Retinal pigment epithelial cell (primary cell): ENCODE measurements at regions not wholly inside any gene's neighbourhood (a gene's known extent, or its start where the extent isn't known, plus 50 kb on each side); places are given as distances from the start of the nearest gene placed in this dataset.

Experiments used
- DNase-seq: peaks from one replicate; pipeline ENCODE4 v3.0.0-alpha.2; 2010; ENCODE audit warnings: low read depth
- H3K4me3 ChIP-seq: 2 replicates; pipeline ENCODE4 v1.5.1; 2011; ENCODE audit warnings: mild to moderate bottlenecking, low read length, control low read depth, moderate library complexity
- CTCF ChIP-seq: conservative IDR thresholded peaks from 2 replicates; pipeline ENCODE4 v1.5.1; 2011; ENCODE audit warnings: low read depth, low read length, control low read depth, inconsistent platforms

- TF ChIP-seq CTCF, result peak; percentile 30
- no peak overlapping the region for H3K4me3 ChIP-seq
- DNase-seq, result no peak
These were observed 405.4 kb upstream of the CPEB2 start for GRCh38 chr4:14596904-14597303.

- TF ChIP-seq CTCF, result no peak
- no peak overlapping the region for H3K4me3 ChIP-seq
- DNase-seq, result no peak
These were observed 400.1 kb upstream of the CPEB2 start for GRCh38 chr4:14602206-14602605.

- H3K4me3 ChIP-seq, result no peak overlapping the region
- DNase-seq, result no peak
- TF ChIP-seq CTCF, result no peak
These were observed 395.3 kb upstream of the CPEB2 start for GRCh38 chr4:14607001-14607400.

- no peak for DNase-seq
- H3K4me3 ChIP-seq, result no peak overlapping the region
- no peak for TF ChIP-seq CTCF
These were observed 394.7 kb upstream of the CPEB2 start for GRCh38 chr4:14607578-14607977.

- no peak overlapping the region for H3K4me3 ChIP-seq
- no peak for TF ChIP-seq CTCF
- DNase-seq, result no peak
These were observed 393.7 kb upstream of the CPEB2 start for GRCh38 chr4:14608630-14609029.

GRCh38 chr4:14614840-14615239 is 387.4 kb upstream of the CPEB2 start:
- H3K4me3 ChIP-seq, result no peak overlapping the region
- no peak for TF ChIP-seq CTCF
- no peak for DNase-seq

- no peak for DNase-seq
- H3K4me3 ChIP-seq, result no peak overlapping the region
- no peak for TF ChIP-seq CTCF
These were observed 386.6 kb upstream of the CPEB2 start for GRCh38 chr4:14615671-14616070.
